ENCODE measurements at regions not wholly inside any gene's neighbourhood (a gene's known extent, or its start where the extent isn't known, plus 50 kb on each side); places are given as distances from the start of the nearest gene placed in this dataset.

GRCh38 chr4:31234494-31234893, 514.3 kb downstream of the PCDH7 start:
- TF ChIP-seq GATA3 (IDR thresholded peaks at IDR 0.05; ENCODE audit: low read depth, low read length) = no peak

GRCh38 chr4:31234901-31235300, 514.7 kb downstream of the PCDH7 start:
- TF ChIP-seq GATA3 (IDR thresholded peaks at IDR 0.05; ENCODE audit: low read depth, low read length) (no peak), GATA2 (IDR thresholded peaks at IDR 0.05; ENCODE audit: low read depth, low read length) (no peak)

GRCh38 chr4:31236020-31236638, 516.0 kb downstream of the PCDH7 start:
- no peak for TF ChIP-seq GATA2 (IDR thresholded peaks at IDR 0.05; ENCODE audit: low read depth, low read length)
- TF ChIP-seq GATA3 (IDR thresholded peaks at IDR 0.05; ENCODE audit: low read depth, low read length) = no peak

- no peak for TF ChIP-seq GATA3 (IDR thresholded peaks at IDR 0.05; ENCODE audit: low read depth, low read length)
- TF ChIP-seq GATA2 (IDR thresholded peaks at IDR 0.05; ENCODE audit: low read depth, low read length) = no peak
Measured at GRCh38 chr4:31236639-31237173, 516.5 kb downstream of the PCDH7 start.

- TF ChIP-seq GATA2 (IDR thresholded peaks at IDR 0.05; ENCODE audit: low read depth, low read length) (no peak), GATA3 (IDR thresholded peaks at IDR 0.05; ENCODE audit: low read depth, low read length) (no peak)
Measured at GRCh38 chr4:31237233-31237632, 517.1 kb downstream of the PCDH7 start.

- TF ChIP-seq GATA2 (IDR thresholded peaks at IDR 0.05; ENCODE audit: low read depth, low read length) (no peak), GATA3 (IDR thresholded peaks at IDR 0.05; ENCODE audit: low read depth, low read length) (no peak)
Measured at GRCh38 chr4:31239886-31240285, 519.7 kb downstream of the PCDH7 start.

GRCh38 chr4:31241504-31242106, 521.4 kb downstream of the PCDH7 start:
- peak; percentile 64; the same call in 1 of the 2 replicates for TF ChIP-seq GATA3 (IDR thresholded peaks at IDR 0.05; ENCODE audit: low read depth, low read length)
- peak; percentile 67; the same call in 1 of the 2 replicates for TF ChIP-seq GATA2 (IDR thresholded peaks at IDR 0.05; ENCODE audit: low read depth, low read length)

GRCh38 chr4:31246856-31247255, 526.7 kb downstream of the PCDH7 start:
- no peak for TF ChIP-seq GATA3 (IDR thresholded peaks at IDR 0.05; ENCODE audit: low read depth, low read length)
- TF ChIP-seq GATA2 (IDR thresholded peaks at IDR 0.05; ENCODE audit: low read depth, low read length) = no peak

- TF ChIP-seq GATA2 (IDR thresholded peaks at IDR 0.05; ENCODE audit: low read depth, low read length) (no peak), GATA3 (IDR thresholded peaks at IDR 0.05; ENCODE audit: low read depth, low read length) (no peak)
Measured at GRCh38 chr4:31259119-31259518, 539.0 kb downstream of the PCDH7 start.

GRCh38 chr4:31261632-31262031, 541.5 kb downstream of the PCDH7 start:
- TF ChIP-seq GATA2 (IDR thresholded peaks at IDR 0.05; ENCODE audit: low read depth, low read length) = no peak
- no peak for TF ChIP-seq GATA3 (IDR thresholded peaks at IDR 0.05; ENCODE audit: low read depth, low read length)

- TF ChIP-seq GATA3 (IDR thresholded peaks at IDR 0.05; ENCODE audit: low read depth, low read length) (no peak), GATA2 (IDR thresholded peaks at IDR 0.05; ENCODE audit: low read depth, low read length) (no peak)
Measured at GRCh38 chr4:31272331-31273061, 552.3 kb downstream of the PCDH7 start.

GRCh38 chr4:31275906-31276305, 555.7 kb downstream of the PCDH7 start:
- TF ChIP-seq GATA3 (IDR thresholded peaks at IDR 0.05; ENCODE audit: low read depth, low read length) = no peak
- TF ChIP-seq GATA2 (IDR thresholded peaks at IDR 0.05; ENCODE audit: low read depth, low read length) = no peak

- no peak for TF ChIP-seq GATA3 (IDR thresholded peaks at IDR 0.05; ENCODE audit: low read depth, low read length)
- no peak for TF ChIP-seq GATA2 (IDR thresholded peaks at IDR 0.05; ENCODE audit: low read depth, low read length)
Measured at GRCh38 chr4:31283679-31284078, 563.5 kb downstream of the PCDH7 start.

- TF ChIP-seq GATA2 (IDR thresholded peaks at IDR 0.05; ENCODE audit: low read depth, low read length) = no peak
- no peak for TF ChIP-seq GATA3 (IDR thresholded peaks at IDR 0.05; ENCODE audit: low read depth, low read length)
Measured at GRCh38 chr4:31290836-31291235, 570.7 kb downstream of the PCDH7 start.

- TF ChIP-seq GATA2 (IDR thresholded peaks at IDR 0.05; ENCODE audit: low read depth, low read length) (no peak), GATA3 (IDR thresholded peaks at IDR 0.05; ENCODE audit: low read depth, low read length) (no peak)
Measured at GRCh38 chr4:31291238-31291637, 571.1 kb downstream of the PCDH7 start.

Measured in SH-SY5Y (cell line).